ENCODE measurements at regions not wholly inside any gene's neighbourhood (a gene's known extent, or its start where the extent isn't known, plus 50 kb on each side); places are given as distances from the start of the nearest gene placed in this dataset.

- CTCF ChIA-PET, result no interaction called here
Observed at GRCh38 chr17:27968206-27968732, 74.2 kb upstream of the NLK start.

More at GRCh38 chr17:27968206-27968732, 74.2 kb upstream of the NLK start:
- H3K4me3 ChIP-seq (ENCODE audit: low read depth in 2 of 2, low read length in 1 of 2), result no peak overlapping the region
- DNase-seq, result peak; percentile 32
- 83% methylated on average over 8 of the region's 8 CpGs for WGBS (ENCODE audit: low lambda C conversion rate)
- H3K9me2 ChIP-seq, result no peaks in the 10 kb centered on the region
- no peak overlapping the region for H3K9ac ChIP-seq
- no peaks in the 10 kb centered on the region for H3K27me3 ChIP-seq (ENCODE audit: insufficient read depth)
- no peaks in the 10 kb centered on the region for H3K9me3 ChIP-seq
- no peak overlapping the region for H3K27ac ChIP-seq (ENCODE audit: low read depth in 2 of 2, low read length in 1 of 2)
- TF ChIP-seq FOXM1 (IDR thresholded peaks at IDR 0.05; ENCODE audit: low read depth) (no peak), CHD2 (IDR thresholded peaks at IDR 0.05; ENCODE audit: low read length, partially characterized antibody) (no peak), TAF1 (IDR thresholded peaks at IDR 0.05; ENCODE audit: borderline replicate concordance, low read depth, low read length) (no peak), MXI1 (IDR thresholded peaks at IDR 0.05; ENCODE audit: low read depth, low read length) (no peak), EZH2phosphoT487 (IDR thresholded peaks at IDR 0.05; ENCODE audit: borderline replicate concordance, low read depth) (no peak), RAD21 (IDR thresholded peaks at IDR 0.05; ENCODE audit: low read length) (no peak), SIN3A (IDR thresholded peaks at IDR 0.05; ENCODE audit: borderline replicate concordance, low read depth, low read length) (no peak), EP300 (IDR thresholded peaks at IDR 0.05; ENCODE audit: borderline replicate concordance in 1 of 2, low read depth in 1 of 2, low read length in 1 of 2) (no peak)
- TF ChIP-seq, protein P1, sequence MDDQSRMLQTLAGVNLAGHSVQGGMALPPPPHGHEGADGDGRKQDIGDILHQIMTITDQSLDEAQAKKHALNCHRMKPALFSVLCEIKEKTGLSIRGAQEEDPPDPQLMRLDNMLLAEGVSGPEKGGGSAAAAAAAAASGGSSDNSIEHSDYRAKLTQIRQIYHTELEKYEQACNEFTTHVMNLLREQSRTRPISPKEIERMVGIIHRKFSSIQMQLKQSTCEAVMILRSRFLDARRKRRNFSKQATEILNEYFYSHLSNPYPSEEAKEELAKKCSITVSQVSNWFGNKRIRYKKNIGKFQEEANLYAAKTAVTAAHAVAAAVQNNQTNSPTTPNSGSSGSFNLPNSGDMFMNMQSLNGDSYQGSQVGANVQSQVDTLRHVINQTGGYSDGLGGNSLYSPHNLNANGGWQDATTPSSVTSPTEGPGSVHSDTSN (IDR thresholded peaks at IDR 0.05), result no peak
- TF ChIP-seq, protein P2, sequence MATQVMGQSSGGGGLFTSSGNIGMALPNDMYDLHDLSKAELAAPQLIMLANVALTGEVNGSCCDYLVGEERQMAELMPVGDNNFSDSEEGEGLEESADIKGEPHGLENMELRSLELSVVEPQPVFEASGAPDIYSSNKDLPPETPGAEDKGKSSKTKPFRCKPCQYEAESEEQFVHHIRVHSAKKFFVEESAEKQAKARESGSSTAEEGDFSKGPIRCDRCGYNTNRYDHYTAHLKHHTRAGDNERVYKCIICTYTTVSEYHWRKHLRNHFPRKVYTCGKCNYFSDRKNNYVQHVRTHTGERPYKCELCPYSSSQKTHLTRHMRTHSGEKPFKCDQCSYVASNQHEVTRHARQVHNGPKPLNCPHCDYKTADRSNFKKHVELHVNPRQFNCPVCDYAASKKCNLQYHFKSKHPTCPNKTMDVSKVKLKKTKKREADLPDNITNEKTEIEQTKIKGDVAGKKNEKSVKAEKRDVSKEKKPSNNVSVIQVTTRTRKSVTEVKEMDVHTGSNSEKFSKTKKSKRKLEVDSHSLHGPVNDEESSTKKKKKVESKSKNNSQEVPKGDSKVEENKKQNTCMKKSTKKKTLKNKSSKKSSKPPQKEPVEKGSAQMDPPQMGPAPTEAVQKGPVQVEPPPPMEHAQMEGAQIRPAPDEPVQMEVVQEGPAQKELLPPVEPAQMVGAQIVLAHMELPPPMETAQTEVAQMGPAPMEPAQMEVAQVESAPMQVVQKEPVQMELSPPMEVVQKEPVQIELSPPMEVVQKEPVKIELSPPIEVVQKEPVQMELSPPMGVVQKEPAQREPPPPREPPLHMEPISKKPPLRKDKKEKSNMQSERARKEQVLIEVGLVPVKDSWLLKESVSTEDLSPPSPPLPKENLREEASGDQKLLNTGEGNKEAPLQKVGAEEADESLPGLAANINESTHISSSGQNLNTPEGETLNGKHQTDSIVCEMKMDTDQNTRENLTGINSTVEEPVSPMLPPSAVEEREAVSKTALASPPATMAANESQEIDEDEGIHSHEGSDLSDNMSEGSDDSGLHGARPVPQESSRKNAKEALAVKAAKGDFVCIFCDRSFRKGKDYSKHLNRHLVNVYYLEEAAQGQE (IDR thresholded peaks at IDR 0.05; ENCODE audit: low read depth, low read length), result no peak
- TF ChIP-seq, protein P3, sequence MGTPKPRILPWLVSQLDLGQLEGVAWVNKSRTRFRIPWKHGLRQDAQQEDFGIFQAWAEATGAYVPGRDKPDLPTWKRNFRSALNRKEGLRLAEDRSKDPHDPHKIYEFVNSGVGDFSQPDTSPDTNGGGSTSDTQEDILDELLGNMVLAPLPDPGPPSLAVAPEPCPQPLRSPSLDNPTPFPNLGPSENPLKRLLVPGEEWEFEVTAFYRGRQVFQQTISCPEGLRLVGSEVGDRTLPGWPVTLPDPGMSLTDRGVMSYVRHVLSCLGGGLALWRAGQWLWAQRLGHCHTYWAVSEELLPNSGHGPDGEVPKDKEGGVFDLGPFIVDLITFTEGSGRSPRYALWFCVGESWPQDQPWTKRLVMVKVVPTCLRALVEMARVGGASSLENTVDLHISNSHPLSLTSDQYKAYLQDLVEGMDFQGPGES (IDR thresholded peaks at IDR 0.05; ENCODE audit: low read depth, low read length), result no peak
- TF ChIP-seq, protein P4, sequence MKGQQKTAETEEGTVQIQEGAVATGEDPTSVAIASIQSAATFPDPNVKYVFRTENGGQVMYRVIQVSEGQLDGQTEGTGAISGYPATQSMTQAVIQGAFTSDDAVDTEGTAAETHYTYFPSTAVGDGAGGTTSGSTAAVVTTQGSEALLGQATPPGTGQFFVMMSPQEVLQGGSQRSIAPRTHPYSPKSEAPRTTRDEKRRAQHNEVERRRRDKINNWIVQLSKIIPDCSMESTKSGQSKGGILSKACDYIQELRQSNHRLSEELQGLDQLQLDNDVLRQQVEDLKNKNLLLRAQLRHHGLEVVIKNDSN (IDR thresholded peaks at IDR 0.05; ENCODE audit: borderline replicate concordance, low read depth), result no peak
- no peak overlapping the region for H3K4me2 ChIP-seq
- no peaks in the 10 kb centered on the region for H3K79me2 ChIP-seq (ENCODE audit: insufficient read depth)
- no peak overlapping the region for H2AFZ ChIP-seq (ENCODE audit: low read depth)
- no peaks in the 10 kb centered on the region for H3K36me3 ChIP-seq (replicated peaks in 1 of 2; ENCODE audit: control insufficient read depth in 1 of 2, insufficient read depth in 2 of 2, low read length in 1 of 2)
- no peaks in the 10 kb centered on the region for H3F3A ChIP-seq (replicated peaks; ENCODE audit: insufficient read depth)
- POLR2A ChIA-PET, result no interaction called here
- H3K4me1 ChIP-seq (ENCODE audit: control insufficient read depth in 1 of 2, insufficient read depth in 2 of 2, low read depth in 1 of 2, low read length in 1 of 2), result peaks cover 0 to 7% of the 10 kb centered on the region in 2 experiments; a peak in 1 of 4 replicates
- H4K20me1 ChIP-seq (ENCODE audit: insufficient read depth), result no peaks in the 10 kb centered on the region

Data from SK-N-SH (cell line).